C4-2B (cell line): ENCODE measurements at regions not wholly inside any gene's neighbourhood (a gene's known extent, or its start where the extent isn't known, plus 50 kb on each side); places are given as distances from the start of the nearest gene placed in this dataset.

Source experiments
- ZFX ChIP-seq: fragments of 450-650 bp; IDR thresholded peaks from 2 replicates; pipeline ENCODE4 v1.6.1; 2017
- TF ChIP-seq, protein P1 (sequence below): fragments of 450-650 bp; conservative IDR thresholded peaks from 2 replicates; pipeline ENCODE4 v1.5.1; 2017; ENCODE audit warnings: mild to moderate bottlenecking

DNA sequence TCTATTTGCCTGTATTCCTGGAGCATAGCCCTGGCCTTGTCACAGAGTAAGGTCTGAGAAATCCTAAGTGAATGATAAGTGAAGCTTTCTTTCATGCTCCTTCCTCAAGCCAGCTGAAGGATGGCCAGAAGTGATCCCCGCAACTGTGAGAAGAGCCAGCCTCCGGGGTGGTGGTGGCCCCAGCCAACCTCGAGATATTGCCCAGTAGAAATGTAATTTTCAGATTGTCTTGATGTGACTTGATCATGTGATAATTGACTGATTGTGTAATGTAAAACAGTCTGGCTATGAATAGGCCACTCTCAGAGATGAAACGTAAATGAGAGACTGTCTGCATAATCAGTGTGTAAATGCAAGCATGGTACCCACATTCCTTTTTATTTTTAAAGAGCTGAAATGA, 242.4 kb upstream of the CAMK1G start:
- TF ChIP-seq, protein P1, sequence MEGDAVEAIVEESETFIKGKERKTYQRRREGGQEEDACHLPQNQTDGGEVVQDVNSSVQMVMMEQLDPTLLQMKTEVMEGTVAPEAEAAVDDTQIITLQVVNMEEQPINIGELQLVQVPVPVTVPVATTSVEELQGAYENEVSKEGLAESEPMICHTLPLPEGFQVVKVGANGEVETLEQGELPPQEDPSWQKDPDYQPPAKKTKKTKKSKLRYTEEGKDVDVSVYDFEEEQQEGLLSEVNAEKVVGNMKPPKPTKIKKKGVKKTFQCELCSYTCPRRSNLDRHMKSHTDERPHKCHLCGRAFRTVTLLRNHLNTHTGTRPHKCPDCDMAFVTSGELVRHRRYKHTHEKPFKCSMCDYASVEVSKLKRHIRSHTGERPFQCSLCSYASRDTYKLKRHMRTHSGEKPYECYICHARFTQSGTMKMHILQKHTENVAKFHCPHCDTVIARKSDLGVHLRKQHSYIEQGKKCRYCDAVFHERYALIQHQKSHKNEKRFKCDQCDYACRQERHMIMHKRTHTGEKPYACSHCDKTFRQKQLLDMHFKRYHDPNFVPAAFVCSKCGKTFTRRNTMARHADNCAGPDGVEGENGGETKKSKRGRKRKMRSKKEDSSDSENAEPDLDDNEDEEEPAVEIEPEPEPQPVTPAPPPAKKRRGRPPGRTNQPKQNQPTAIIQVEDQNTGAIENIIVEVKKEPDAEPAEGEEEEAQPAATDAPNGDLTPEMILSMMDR: no peak
- no peak for TF ChIP-seq ZFX
